GM04503 (cell line): ENCODE measurements at regions not wholly inside any gene's neighbourhood (a gene's known extent, or its start where the extent isn't known, plus 50 kb on each side); places are given as distances from the start of the nearest gene placed in this dataset.
"Not testable (repeated sequence)": the region's sequence is repeated elsewhere in the genome, so short reads cannot be mapped to it uniquely, and the experiment has no call there.

ENCODE experiments used
- DNase-seq: peaks from one replicate; pipeline ENCODE4 v3.0.0-alpha.2; 2012; ENCODE audit warnings: low read depth

- no peak for DNase-seq
These were observed 52.3 kb upstream of the FAT4 start for GRCh38 chr4:125262502-125262901.

- no peak for DNase-seq
These were observed 52.7 kb upstream of the FAT4 start for GRCh38 chr4:125262079-125262478.

GRCh38 chr4:125254106-125254505 is 60.6 kb upstream of the FAT4 start:
- DNase-seq = no peak

- DNase-seq = no peak
These were observed 69.8 kb upstream of the FAT4 start for GRCh38 chr4:125244848-125245450.

GRCh38 chr4:125243789-125244397 is 70.9 kb upstream of the FAT4 start:
- DNase-seq = no peak

GRCh38 chr4:125235971-125236370 is 78.8 kb upstream of the FAT4 start:
- DNase-seq = no peak

GRCh38 chr4:125231661-125232060 is 83.1 kb upstream of the FAT4 start:
- DNase-seq = no peak

GRCh38 chr4:125229596-125230058 is 85.1 kb upstream of the FAT4 start:
- no peak for DNase-seq

- DNase-seq = no peak
These were observed 88.9 kb upstream of the FAT4 start for GRCh38 chr4:125225806-125226205.

- DNase-seq = no peak
These were observed 114.2 kb upstream of the FAT4 start for GRCh38 chr4:125200556-125200955.

- DNase-seq = no peak
These were observed 115.8 kb upstream of the FAT4 start for GRCh38 chr4:125198916-125199315.

- not testable (repeated sequence) for DNase-seq
These were observed 122.8 kb upstream of the FAT4 start for GRCh38 chr4:125191874-125192459.

GRCh38 chr4:125191232-125191631 is 123.5 kb upstream of the FAT4 start:
- DNase-seq = peak; percentile 71

- peak; percentile 71 for DNase-seq
These were observed 127.3 kb upstream of the FAT4 start for GRCh38 chr4:125187226-125188176.

GRCh38 chr4:125184116-125184515 is 130.6 kb upstream of the FAT4 start:
- DNase-seq = no peak

GRCh38 chr4:125181804-125182203 is 133.0 kb upstream of the FAT4 start:
- no peak for DNase-seq

- DNase-seq = no peak
These were observed 135.0 kb upstream of the FAT4 start for GRCh38 chr4:125179727-125180126.

- no peak for DNase-seq
These were observed 145.6 kb upstream of the FAT4 start for GRCh38 chr4:125169192-125169591.

- DNase-seq = no peak
These were observed 146.2 kb upstream of the FAT4 start for GRCh38 chr4:125168531-125168930.

- DNase-seq = not testable (repeated sequence)
These were observed 148.7 kb upstream of the FAT4 start for GRCh38 chr4:125166012-125166411.

GRCh38 chr4:125159001-125159400 is 155.8 kb upstream of the FAT4 start:
- no peak for DNase-seq

- no peak for DNase-seq
These were observed 159.5 kb upstream of the FAT4 start for GRCh38 chr4:125155251-125155650.
